Stimulated activated CD8-positive, alpha-beta memory T cell treated with anti-CD3 and anti-CD28 coated beads, Interleukin-2, amount 100 ng/mL, for 1 hour (primary cell): ENCODE measurements at regions not wholly inside any gene's neighbourhood (a gene's known extent, or its start where the extent isn't known, plus 50 kb on each side); places are given as distances from the start of the nearest gene placed in this dataset.

ENCODE experiments used
- DNase-seq, 2 donors: peaks; one replicate each; pipeline ENCODE4 v3.0.0-alpha.2; 2020; ENCODE audit warnings: low read depth in 2 of 2

GRCh38 chr18:78643004-78643403 lies 336.6 kb upstream of the SALL3 start:
- no peak for DNase-seq

- no peak for DNase-seq
Measured at GRCh38 chr18:78643981-78644380, 335.6 kb upstream of the SALL3 start.

GRCh38 chr18:78645216-78645615 lies 334.4 kb upstream of the SALL3 start:
- DNase-seq = no peak

DNA sequence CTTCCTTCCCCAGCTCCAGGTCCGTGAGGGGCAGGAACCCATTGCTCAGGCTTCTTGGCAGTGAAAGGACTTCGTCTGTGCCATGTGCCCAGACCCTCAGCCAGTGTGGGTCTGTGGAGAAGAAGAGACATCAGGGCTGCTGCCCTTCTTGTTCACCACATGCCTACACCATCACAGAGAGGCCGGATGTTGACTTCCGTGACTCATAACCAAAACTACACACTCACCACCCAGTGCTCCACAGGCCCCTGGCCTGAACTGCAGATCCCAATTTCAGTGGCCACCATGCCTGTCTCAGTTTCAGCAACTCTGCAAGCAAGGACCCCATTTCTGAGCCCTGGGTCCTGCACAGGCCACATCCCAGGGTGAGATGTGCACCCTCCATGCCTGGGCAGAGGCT lies 332.6 kb upstream of the SALL3 start:
- no peak for DNase-seq

DNA sequence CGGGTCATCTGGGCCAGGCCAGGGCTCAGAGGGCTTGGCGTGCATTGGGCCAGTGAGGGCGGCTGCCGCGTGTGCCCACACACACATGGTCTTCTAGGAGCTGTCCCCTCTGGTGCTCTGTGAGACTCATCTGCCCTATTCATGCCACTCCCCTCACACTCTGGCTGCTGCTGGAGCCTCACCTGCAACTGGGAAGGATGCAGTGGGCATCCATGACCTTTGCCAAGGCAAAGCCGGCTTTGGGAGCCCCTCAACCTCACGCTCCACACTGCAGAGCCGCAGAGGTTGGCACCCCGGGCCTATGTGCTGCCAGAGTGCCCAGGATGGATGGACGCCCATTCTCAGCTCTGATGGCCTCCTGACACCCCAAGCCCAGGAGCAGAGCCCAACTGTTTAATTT lies 330.2 kb upstream of the SALL3 start:
- no peak for DNase-seq

DNA sequence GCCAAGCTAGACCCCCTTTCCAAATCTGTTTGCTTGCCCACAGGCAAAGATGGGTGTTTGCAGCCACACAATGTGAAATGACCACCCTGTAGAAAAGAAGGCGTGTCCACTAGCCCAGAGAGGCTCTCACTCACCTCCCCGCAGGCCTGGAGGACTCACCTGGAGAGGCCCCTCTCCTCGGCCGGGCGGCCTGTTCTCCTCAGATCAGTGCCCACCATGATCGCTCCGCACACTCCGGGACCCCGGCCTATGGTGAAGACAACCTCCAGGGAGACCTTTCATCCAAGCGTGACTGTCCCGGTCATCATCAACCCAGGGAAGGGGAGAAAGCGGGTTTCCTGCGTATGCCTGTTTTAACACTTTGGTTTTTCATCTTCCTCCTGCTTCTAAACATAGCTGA lies 328.7 kb upstream of the SALL3 start:
- no peak for DNase-seq

DNA sequence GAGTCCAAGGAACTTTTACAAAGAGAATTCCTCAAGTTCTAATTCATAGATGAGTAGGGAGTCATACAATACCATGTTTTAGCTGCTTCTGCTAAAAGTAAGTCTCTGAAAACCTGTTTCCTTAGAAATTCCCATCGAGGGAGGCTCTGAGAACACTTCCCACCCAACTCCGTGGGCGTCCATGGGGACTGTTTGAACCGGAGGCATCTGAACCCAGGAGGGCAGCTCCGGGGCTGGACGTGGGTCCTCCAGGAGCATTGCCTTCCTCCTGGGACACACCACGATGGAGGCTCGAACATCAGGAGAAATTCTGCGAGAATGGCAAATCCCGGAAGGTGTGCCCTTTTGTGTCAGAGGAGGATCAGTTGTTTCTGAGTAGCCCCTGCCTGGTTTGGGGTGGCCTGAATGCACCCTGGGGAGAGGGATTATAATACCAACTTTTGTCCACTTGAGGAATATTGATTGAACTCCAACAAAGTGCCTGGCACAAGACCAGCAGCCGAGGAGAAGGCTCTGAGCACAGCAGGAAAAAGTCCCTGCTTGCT lies 327.5 kb upstream of the SALL3 start:
- DNase-seq = no peak

- DNase-seq = no peak
Measured at GRCh38 chr18:78655921-78656320, 323.7 kb upstream of the SALL3 start.

DNA sequence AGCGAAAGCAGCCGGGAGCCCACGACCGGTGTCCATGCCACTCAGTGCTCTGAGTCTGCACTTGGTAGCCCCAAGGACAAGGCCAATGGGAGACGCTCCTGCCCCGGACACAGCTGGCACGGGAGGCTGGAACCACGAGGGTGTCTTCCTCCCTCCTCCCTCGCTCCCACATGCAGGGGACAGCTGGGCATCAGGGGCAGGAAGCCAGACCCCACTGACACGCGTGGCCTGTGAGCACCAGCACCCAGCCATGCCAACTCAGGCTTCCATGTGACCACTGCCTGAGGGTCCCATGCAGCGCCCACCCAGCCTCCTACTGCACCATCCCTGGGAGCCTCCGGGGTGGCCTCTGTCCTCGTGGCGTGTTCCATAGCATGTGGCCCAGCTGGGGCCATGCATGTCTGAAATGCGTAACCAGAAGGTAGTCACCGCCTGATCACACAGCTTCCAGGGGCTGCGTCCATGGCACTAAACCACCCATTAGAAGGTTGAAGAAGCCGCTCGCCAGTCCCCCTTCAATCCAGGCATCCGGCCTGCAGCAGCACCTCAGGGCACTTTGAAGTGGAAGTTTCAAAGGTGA lies 323.2 kb upstream of the SALL3 start:
- no peak for DNase-seq

DNA sequence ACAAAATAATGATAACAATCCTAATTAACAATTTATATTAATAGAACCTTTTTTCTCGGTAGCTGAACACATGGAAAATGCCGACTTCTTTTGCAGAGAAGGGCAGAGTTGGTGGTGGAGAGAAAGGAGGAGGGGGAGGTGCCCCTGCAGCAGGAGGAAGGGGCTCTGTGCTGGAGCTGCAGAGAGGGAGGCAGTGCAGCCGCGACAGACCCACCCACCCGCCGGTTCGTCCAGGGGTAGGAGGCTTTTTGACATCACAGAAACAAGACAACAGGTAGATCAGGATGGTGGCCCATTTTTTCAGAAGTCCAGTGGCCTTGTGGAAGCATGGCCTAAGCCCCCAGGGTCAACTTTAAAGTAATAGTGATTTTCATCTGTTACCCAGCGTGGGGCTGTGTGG lies 321.1 kb upstream of the SALL3 start:
- DNase-seq = no peak

DNA sequence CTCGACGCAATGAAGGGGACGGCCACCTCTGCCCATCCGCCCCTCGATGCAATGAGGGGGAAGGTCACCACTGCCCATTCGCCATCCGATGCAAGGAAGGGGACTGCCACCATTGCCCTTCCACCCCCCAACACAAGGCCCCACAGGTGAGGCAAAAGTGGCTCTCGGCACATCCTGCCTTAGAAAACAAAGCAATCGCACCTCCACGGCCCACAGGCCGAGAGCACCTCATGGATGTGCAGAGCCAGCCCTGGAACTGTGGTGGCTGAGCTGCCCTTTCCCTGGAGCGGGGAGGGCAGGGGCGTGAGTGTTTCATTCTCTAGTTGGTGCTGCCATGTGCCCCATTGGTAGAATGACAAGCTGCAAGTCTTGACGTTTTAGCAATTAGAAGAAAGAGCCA lies 320.6 kb upstream of the SALL3 start:
- no peak for DNase-seq

DNA sequence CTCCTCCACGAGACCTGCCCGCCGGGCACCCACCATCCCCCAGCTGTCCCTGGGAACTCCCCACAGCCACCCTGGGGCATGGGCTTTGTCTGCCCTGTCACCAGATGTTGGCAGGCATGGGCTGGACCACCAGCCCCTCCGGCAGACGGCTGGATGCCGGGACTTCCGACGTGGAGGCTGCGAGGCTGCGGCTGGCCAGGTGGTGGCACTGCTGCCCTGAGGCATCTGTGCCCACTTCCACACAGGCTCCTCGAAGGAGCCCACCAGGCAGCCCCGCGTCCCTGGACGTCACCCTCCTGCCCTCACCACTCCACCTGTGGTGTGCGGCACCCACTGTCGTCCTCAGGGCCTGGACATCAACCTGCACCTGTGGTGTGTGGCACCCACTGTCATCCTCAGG lies 319.9 kb upstream of the SALL3 start:
- DNase-seq = no peak

DNA sequence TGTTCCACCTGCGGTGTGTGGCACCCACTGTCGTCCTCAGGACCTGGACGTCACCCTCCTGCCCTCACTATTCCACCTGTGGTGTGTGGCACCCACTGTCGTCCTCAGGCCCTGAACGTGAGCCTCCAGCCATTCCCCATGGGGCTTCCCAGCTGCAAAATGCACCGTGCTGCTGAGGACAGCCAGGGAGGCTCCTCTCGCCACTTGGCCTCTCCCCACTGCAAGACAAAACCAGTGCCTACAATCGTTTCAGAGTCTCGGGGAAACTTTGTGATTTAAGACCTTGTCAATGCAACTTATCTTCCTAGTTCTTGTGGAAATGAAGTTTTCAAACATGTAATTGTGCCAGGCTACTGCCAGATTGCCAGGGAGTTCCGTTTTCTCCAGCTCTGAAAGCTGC lies 319.3 kb upstream of the SALL3 start:
- no peak for DNase-seq

GRCh38 chr18:78661316-78661715 lies 318.3 kb upstream of the SALL3 start:
- no peak for DNase-seq

GRCh38 chr18:78662879-78663278 lies 316.7 kb upstream of the SALL3 start:
- DNase-seq = no peak

- DNase-seq = no peak
Measured at GRCh38 chr18:78664048-78664447, 315.6 kb upstream of the SALL3 start.

DNA sequence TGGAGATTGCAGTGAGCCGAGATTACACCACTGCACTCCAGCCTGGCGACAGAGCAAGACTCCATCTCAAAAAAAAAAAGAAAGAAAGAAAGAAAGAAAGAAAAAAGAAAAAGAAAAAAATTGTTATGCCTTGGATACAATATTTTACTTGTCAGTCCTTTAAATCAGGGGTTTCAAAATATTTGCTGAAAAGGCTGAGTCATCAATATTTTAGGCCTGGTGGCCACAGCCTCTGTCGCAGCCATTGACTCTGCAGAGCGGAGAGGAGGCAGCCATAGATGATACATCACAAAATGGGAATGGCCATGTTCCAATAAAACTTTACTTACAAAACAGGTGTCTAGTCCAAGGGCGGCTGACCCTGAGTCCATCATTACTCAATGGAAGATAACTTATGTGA lies 314.8 kb upstream of the SALL3 start:
- DNase-seq = no peak

- no peak for DNase-seq
Measured at GRCh38 chr18:78665644-78666043, 314.0 kb upstream of the SALL3 start.

- no peak for DNase-seq
Measured at GRCh38 chr18:78666666-78667335, 312.8 kb upstream of the SALL3 start.

- no peak for DNase-seq
Measured at GRCh38 chr18:78670778-78671391, 308.7 kb upstream of the SALL3 start.

DNA sequence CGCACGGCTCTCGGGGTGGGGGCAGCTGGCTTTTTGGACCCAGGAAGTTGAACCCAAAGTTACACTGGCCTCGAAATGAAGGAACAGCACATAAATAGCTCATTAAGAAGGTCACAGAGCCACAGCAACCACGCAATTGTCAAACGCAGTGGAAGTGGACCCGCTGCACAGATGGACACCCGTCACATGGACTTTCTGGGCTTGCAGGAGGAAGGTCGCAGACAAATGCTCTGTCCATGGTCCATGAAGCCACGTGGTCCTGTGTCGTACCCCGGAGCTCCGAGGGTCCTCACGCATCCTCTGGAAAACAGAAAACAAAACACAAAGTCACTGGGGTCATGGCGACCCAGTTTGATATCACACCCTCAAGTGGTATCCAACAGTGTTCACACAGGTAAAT lies 308.1 kb upstream of the SALL3 start:
- DNase-seq = no peak

DNA sequence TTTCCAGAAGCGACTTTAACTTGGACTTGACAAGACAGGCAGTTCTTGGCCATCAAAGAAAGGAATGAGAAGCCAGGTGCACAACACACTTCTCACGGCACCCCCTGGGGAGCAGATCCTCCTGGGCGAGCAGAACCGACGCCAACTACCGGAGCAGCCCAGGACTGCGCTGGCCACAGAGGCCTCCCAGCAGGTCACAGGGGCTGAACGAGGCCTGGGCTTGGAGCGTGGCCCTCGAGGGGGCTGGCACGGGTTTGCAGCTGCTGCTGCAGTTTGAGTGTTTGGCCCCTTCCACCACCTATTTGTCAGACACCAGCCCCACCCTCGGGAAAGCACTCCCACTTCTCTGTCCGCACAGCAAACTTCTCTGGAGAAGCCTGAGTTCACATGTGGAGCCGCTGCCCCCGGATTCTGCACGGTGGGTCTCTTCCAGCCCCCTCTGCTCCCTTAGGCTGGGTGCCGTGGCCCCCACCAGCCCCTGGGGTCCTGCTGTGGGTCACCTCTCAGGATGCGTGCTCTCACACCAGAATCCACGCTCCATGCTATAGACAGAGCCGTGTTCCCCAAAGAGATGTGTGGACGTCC lies 306.7 kb upstream of the SALL3 start:
- no peak for DNase-seq
